ENCODE measurements at regions not wholly inside any gene's neighbourhood (a gene's known extent, or its start where the extent isn't known, plus 50 kb on each side); places are given as distances from the start of the nearest gene placed in this dataset.

GRCh38 chr19:31979362-31979761 lies 366.0 kb upstream of the ZNF507 start:
- TF ChIP-seq CTCF (IDR thresholded peaks at IDR 0.05; ENCODE audit: low read depth, low read length, poor library complexity, severe bottlenecking) (no peak), EZH2phosphoT487 (IDR thresholded peaks at IDR 0.05; ENCODE audit: borderline replicate concordance, low read length) (no peak)
